ENCODE measurements at regions not wholly inside any gene's neighbourhood (a gene's known extent, or its start where the extent isn't known, plus 50 kb on each side); places are given as distances from the start of the nearest gene placed in this dataset.

DNA sequence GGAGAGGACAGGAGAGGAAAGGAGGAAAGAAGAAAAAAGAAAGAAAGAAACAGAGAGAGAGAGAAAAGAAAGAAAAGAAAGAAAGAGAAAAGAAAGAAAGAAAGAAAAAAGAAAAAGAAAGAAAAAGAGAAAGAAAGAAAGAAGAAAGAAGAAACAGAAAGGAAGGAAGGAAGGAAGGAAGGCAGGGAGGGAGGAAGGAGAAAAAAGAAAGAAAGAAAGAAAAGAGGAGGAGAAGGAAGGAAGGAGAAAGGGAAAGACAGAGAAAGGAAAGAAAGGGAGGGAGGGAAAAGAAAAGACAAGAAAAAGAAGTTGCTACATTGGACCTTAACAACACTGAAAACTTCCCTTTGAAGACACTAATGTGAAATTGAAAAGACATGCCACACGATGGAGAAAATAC is 56.6 kb upstream of the CCL2 start:
- TF ChIP-seq, protein P1, sequence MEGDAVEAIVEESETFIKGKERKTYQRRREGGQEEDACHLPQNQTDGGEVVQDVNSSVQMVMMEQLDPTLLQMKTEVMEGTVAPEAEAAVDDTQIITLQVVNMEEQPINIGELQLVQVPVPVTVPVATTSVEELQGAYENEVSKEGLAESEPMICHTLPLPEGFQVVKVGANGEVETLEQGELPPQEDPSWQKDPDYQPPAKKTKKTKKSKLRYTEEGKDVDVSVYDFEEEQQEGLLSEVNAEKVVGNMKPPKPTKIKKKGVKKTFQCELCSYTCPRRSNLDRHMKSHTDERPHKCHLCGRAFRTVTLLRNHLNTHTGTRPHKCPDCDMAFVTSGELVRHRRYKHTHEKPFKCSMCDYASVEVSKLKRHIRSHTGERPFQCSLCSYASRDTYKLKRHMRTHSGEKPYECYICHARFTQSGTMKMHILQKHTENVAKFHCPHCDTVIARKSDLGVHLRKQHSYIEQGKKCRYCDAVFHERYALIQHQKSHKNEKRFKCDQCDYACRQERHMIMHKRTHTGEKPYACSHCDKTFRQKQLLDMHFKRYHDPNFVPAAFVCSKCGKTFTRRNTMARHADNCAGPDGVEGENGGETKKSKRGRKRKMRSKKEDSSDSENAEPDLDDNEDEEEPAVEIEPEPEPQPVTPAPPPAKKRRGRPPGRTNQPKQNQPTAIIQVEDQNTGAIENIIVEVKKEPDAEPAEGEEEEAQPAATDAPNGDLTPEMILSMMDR (conservative IDR thresholded peaks at IDR 0.05), result no peak
- TF ChIP-seq ZFX (IDR thresholded peaks at IDR 0.05), result no peak
